ENCODE measurements at regions not wholly inside any gene's neighbourhood (a gene's known extent, or its start where the extent isn't known, plus 50 kb on each side); places are given as distances from the start of the nearest gene placed in this dataset.

GRCh38 chr21:27298465-27298864 is 331.6 kb upstream of the ADAMTS5 start:
- TF ChIP-seq CTCF (IDR thresholded peaks at IDR 0.05) (no peak), POLR2A (IDR thresholded peaks at IDR 0.05) (no peak)
